GM12864 (cell line): ENCODE measurements at regions not wholly inside any gene's neighbourhood (a gene's known extent, or its start where the extent isn't known, plus 50 kb on each side); places are given as distances from the start of the nearest gene placed in this dataset.

Experiments used
- DNase-seq: peaks from one replicate; pipeline ENCODE4 v3.0.0-alpha.2; 2011; ENCODE audit warnings: low read depth
- H3K4me3 ChIP-seq: 2 replicates; pipeline ENCODE4 v1.5.1; 2011; ENCODE audit warnings: mild to moderate bottlenecking, low read depth, low read length, control low read depth
- CTCF ChIP-seq: IDR thresholded peaks from 2 replicates; pipeline ENCODE4 v1.5.1; 2011; ENCODE audit warnings: low read depth, mild to moderate bottlenecking, moderate library complexity, low read length, control low read depth, inconsistent platforms; ENCODE audit errors: missing control alignments

- H3K4me3 ChIP-seq: no peak overlapping the region
- TF ChIP-seq CTCF: no peak
- no peak for DNase-seq
These were observed 97.2 kb downstream of the BLTP1 start for GRCh38 chr4:122249357-122249756.

DNA sequence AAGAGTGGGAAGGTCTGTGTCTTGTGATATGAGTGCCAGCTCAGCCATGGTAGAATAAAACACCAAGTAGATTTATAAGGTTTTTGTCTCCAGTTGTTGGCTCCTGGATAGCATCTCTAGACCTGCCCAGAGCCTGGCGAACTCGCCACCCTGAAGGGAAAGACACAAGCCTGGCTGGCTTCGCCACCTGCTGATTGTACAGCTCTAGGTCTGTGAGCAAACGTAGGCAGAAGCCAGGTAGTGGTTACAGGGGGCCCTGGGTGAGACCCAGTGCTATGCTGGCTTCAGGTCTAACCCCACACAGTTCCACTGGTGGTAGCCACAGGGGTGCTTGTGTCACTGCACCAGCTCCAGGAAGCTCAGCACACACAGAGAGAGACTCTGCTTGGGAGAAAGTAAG, 100.5 kb downstream of the BLTP1 start:
- DNase-seq: no peak
- H3K4me3 ChIP-seq: no peak overlapping the region
- TF ChIP-seq CTCF: no peak

DNA sequence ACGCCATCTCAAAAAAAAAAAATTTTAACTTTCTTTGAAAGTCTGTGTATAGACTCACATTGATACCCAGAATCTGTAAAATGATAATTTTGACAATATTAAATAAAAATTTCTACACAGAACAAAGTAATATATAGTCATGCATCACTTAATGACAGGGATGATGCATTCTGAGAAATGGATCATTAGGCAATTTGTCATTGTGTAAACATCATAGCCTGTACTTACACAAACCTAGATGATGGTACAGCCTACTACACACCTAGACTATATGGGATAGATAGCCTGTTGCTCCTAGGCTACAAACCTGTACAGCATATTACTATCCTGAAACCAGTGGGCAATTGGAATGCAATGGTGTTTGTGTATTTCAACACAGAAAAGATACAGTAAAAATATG, 107.7 kb downstream of the BLTP1 start:
- no peak for DNase-seq
- no peak for TF ChIP-seq CTCF
- H3K4me3 ChIP-seq: no peak overlapping the region

DNA sequence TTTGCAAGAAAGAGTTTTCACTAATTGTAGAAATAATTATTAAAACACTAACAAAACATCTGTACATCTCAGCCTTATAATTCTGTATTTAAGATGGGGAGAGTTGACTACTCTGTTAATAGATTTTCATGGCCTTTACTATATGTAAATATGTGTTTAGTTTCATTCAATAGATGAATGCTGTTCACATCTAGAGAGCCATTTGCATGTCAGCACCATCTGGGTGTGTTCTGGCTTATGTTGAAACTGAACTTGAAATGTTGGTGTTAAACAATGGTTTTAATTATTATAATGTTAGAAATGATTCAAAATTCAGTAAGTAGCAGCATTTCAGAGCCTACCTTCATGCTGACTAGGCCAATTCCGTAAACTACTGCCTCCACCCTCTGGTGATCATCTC, 102.5 kb upstream of the ADAD1 start:
- H3K4me3 ChIP-seq: no peak overlapping the region
- TF ChIP-seq CTCF: no peak
- no peak for DNase-seq

- H3K4me3 ChIP-seq: no peak overlapping the region
- DNase-seq: no peak
- TF ChIP-seq CTCF: no peak
These were observed 99.8 kb upstream of the ADAD1 start for GRCh38 chr4:122278976-122279375.

DNA sequence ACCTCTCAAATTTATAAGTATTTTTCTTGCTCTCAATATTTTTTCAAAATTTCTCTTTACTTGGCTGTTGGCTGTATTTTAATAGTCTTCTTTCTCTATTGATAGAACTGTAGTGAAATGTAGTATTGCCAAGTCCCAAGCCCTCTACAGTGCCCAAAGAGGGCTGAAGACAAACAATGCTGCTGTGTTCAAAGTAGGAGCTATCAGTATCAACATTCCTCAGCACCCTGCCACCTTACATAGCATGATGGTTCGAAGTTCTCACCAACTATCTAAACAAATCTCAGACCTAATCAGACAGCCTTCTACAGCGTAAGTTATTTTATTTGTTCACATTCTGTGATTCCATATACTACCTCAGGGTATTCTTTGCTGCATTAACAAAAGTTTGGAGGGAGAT, 99.1 kb upstream of the ADAD1 start:
- H3K4me3 ChIP-seq: no peak overlapping the region
- TF ChIP-seq CTCF: no peak
- DNase-seq: no peak

DNA sequence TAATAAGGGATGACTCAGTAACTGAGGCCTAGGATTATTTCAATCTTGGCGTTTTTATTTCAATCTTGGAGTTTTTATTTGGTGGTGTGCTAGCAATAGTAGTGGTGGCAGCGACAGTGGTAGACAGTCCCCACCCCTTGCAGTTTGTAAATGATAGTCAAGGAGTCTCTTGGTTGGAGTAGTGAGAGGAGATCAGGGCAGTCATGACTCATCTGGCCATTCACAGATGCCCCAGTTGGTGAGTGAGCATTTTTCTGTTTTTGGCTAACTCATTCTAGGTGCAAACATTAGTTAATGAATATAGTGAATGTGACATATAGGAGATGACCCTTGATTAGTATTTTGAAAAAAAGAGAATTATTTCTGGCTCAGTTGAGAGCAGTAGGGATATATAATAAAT, 93.5 kb upstream of the ADAD1 start:
- H3K4me3 ChIP-seq: no peak overlapping the region
- DNase-seq: no peak
- TF ChIP-seq CTCF: no peak
